HepG2 (cell line): ENCODE measurements at regions not wholly inside any gene's neighbourhood (a gene's known extent, or its start where the extent isn't known, plus 50 kb on each side); places are given as distances from the start of the nearest gene placed in this dataset.

ENCODE experiments used
- ATAC-seq: fragments of 200-7000 bp; cut with Tn5 transposase; 3 replicates; pipeline ENCODE4 v1.9.1; 2020; ENCODE audit warnings: mild to moderate bottlenecking, moderate library complexity
- BruUV-seq: library from RNA; stranded (reverse); fragments of 400-500 nt; replicated peaks from 2 replicates; lab custom pipeline; 2021; lab: Mats Ljungman, UMichigan
- CTCF ChIA-PET: fragments of 300-600 bp; formaldehyde crosslinking; extraction: SDS; loops from one replicate; lab custom pipeline; 2021; ENCODE audit warnings: low total read pairs, inconsistent platforms, low intra/inter-chr PET ratio; lab: Yijun Ruan, JAX
- POLR2A ChIA-PET: fragments of 350-600 bp; sonication (Branson Sonifier 250); formaldehyde crosslinking; loops from one replicate; lab custom pipeline; 2020; ENCODE audit warnings: antibody characterized with exemption, inconsistent platforms; lab: Yijun Ruan, JAX
- DNase-seq: peaks from one replicate; pipeline ENCODE4 v3.0.0-alpha.2; 2015; ENCODE audit warnings: low spot score
- FAIRE-seq: peaks from 3 replicates; lab custom pipeline; 2011; peaks lifted over from hg19 to GRCh38; lab: Jason Lieb, UNC
- H2AFZ ChIP-seq: one replicate; pipeline ENCODE4 v1.6.1; 2011; ENCODE audit warnings: low read length, inconsistent platforms
- H3K27ac ChIP-seq: fragments of 300-600 bp; 3 replicates; pipeline ENCODE4 v1.8.0; 2011; ENCODE audit warnings: mixed run types, mild to moderate bottlenecking, mixed read lengths, low read length, inconsistent platforms; ENCODE audit not compliant: insufficient read depth; ENCODE audit errors: extremely low read length
- H3K27me3 ChIP-seq, 2 experiments: fragments of 200-600 bp in 1 of 2; 2 replicates in 1 of 2; 3 replicates in 1 of 2; pipeline versions ENCODE4 v1.6.0 to v1.8.0; 2011; ENCODE audit warnings: low read length in 2 of 2, mild to moderate bottlenecking in 2 of 2, moderate library complexity in 2 of 2, inconsistent platforms in 1 of 2; ENCODE audit not compliant: insufficient read depth in 2 of 2, control insufficient read depth in 1 of 2
- H3K36me3 ChIP-seq, 2 experiments: fragments of 200-600 bp in 1 of 2; replicated peaks in 1 of 2; 2 replicates in 1 of 2; 3 replicates in 1 of 2; pipeline versions ENCODE4 v1.5.1 to v1.8.0; 2011; ENCODE audit warnings: low read length in 2 of 2, inconsistent platforms in 1 of 2; ENCODE audit not compliant: insufficient read depth in 2 of 2, control insufficient read depth in 1 of 2
- H3K4me1 ChIP-seq: 2 replicates; pipeline ENCODE4 v1.5.1; 2012; ENCODE audit warnings: low read length, inconsistent platforms; ENCODE audit not compliant: insufficient read depth
- H3K4me2 ChIP-seq: 2 replicates; pipeline ENCODE4 v1.6.0; 2011; ENCODE audit warnings: low read depth, low read length, inconsistent platforms
- H3K4me3 ChIP-seq, 3 experiments: fragments of 200-600 bp in 1 of 3; sonication (generic), shearing (Covaris generic) in 1 of 3; replicated peaks in 1 of 3; 2 replicates each; pipeline ENCODE4 v1.5.1; 2011 to 2016; ENCODE audit warnings: low read length in 3 of 3, inconsistent platforms in 2 of 3, low read depth in 2 of 3, mild to moderate bottlenecking in 2 of 3, control low read depth in 1 of 3, mixed read lengths in 1 of 3; ENCODE audit not compliant: insufficient read depth in 1 of 3
- H3K79me2 ChIP-seq: one replicate; pipeline ENCODE4 v1.6.1; 2011; ENCODE audit warnings: low read length, inconsistent platforms; ENCODE audit not compliant: insufficient read depth
- H3K9ac ChIP-seq: 2 replicates; pipeline ENCODE4 v1.6.0; 2011; ENCODE audit warnings: mild to moderate bottlenecking, low read depth, low read length, inconsistent platforms; ENCODE audit not compliant: insufficient read depth
- H3K9me3 ChIP-seq: 2 replicates; pipeline ENCODE4 v1.5.1; 2012; ENCODE audit warnings: mild to moderate bottlenecking, low read length
- H4K20me1 ChIP-seq: 2 replicates; pipeline ENCODE4 v1.6.0; 2011; ENCODE audit warnings: inconsistent platforms, mild to moderate bottlenecking, low read length, moderate library complexity; ENCODE audit not compliant: insufficient read depth
- ARNT2 ChIP-seq: sonication (generic); formaldehyde crosslinking; IDR thresholded peaks from 2 replicates; pipeline ENCODE4 v1.8.0; 2022; ENCODE audit warnings: mild to moderate bottlenecking, low read depth, missing genetic modification reagents, moderate library complexity
- HOXD1 ChIP-seq: sonication (generic); formaldehyde crosslinking; IDR thresholded peaks from 2 replicates; pipeline ENCODE4 v1.5.0; 2020; ENCODE audit warnings: missing genetic modification reagents
- SKI ChIP-seq: fragments of 450-650 bp; IDR thresholded peaks from one replicate; pipeline ENCODE4 v1.6.1; 2018; ENCODE audit warnings: mild to moderate bottlenecking; ENCODE audit not compliant: partially characterized antibody
- ZNF3 ChIP-seq: IDR thresholded peaks from 2 replicates; pipeline ENCODE4 v1.7.0; 2017; ENCODE audit warnings: inconsistent platforms
- ZNF367 ChIP-seq: sonication (generic); formaldehyde crosslinking; IDR thresholded peaks from 2 replicates; pipeline ENCODE4 v1.4.0; 2020; ENCODE audit warnings: missing genetic modification reagents, borderline replicate concordance
- ZNF546 ChIP-seq: sonication (generic); formaldehyde crosslinking; conservative IDR thresholded peaks from 2 replicates; pipeline ENCODE4 v1.8.1; 2023; ENCODE audit warnings: mild to moderate bottlenecking, missing genetic modification reagents
- ZNF549 ChIP-seq: sonication (generic); formaldehyde crosslinking; IDR thresholded peaks from 2 replicates; pipeline ENCODE4 v1.5.0; 2020; ENCODE audit warnings: missing genetic modification reagents
- ZNF879 ChIP-seq: sonication (generic); formaldehyde crosslinking; IDR thresholded peaks from 2 replicates; pipeline ENCODE4 v1.8.1; 2023; ENCODE audit warnings: missing genetic modification reagents
- WGBS: methylation state at CpG from one replicate; pipeline ENCODE4 v1.1.6; 2017; ENCODE audit warnings: low lambda C conversion rate; 5-methylcytosine and 5-hydroxymethylcytosine counted together
- in situ Hi-C: cut with HindIII; loops from 2 replicates; pipeline ENCODE4 v1.10.0; 2017; ENCODE audit warnings: low pct_unique_long_range_greater_than_20kb; ENCODE audit not compliant: extremely low pct_ligation_motif_present
- intact Hi-C: fragments of 100-400 bp; cut with micrococcal nuclease; formaldehyde crosslinking; loops from one replicate; pipeline ENCODE4 v1.10.0; 2022; ENCODE audit not compliant: unreplicated experiment
- TF ChIP-seq, protein P1 (sequence below): IDR thresholded peaks from 2 replicates; pipeline ENCODE4 v1.6.1; 2016; ENCODE audit warnings: mild to moderate bottlenecking
- TF ChIP-seq, protein P2 (sequence below): sonication (generic); formaldehyde crosslinking; IDR thresholded peaks from 2 replicates; pipeline ENCODE4 v1.4.0; 2020; ENCODE audit warnings: missing genetic modification reagents
- TF ChIP-seq, protein P3 (sequence below): sonication (generic); formaldehyde crosslinking; IDR thresholded peaks from 2 replicates; pipeline ENCODE4 v1.5.0; 2020; ENCODE audit warnings: mild to moderate bottlenecking, low read depth, missing genetic modification reagents, borderline replicate concordance

DNA sequence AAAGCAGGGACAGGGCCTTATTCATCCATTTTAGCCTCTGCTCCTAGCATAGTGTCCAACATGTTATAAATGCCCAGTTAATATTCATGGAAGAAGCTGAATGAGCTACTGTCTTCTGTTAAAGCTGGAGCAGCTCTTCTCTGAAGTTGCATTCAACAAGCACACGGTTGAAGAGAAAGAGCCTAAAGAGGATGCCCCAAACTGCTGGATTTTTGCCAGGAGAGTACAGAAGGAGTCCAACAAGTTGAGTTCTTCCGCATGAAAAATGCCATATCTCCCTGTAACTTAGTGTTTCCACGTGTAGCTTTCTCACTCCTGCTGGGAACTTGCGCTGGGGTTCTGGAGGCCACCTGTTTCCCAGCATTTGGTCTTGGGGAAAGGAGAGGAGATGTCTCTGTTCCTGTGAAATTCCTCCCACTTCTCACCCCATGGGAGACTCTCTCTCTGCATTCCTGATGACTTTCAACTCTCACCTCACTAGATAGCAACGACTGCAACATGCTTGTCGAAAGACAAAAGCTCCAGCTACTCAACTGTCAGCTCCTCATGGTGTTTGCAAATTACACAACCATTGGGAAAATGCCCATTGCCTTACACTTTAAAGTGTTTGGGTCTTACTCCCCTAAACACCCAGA, 122.8 kb downstream of the KIF4B start:
- Histone ChIP-seq H4K20me1 (no peaks in the 10 kb centered on the region), H3K79me2 (no peaks in the 10 kb centered on the region), H3K36me3 (no peaks in the 10 kb centered on the region), H3K4me1 (no peaks in the 10 kb centered on the region), H3K4me3 (no peak overlapping the region), H3K27ac (no peak overlapping the region), H3K9ac (no peak overlapping the region), H3K4me2 (no peak overlapping the region), H3K9me3 (no peaks in the 10 kb centered on the region), H2AFZ (no peak overlapping the region), H3K27me3 (no peaks in the 10 kb centered on the region)
- WGBS, result 11% methylated on average over 6 of the region's 6 CpGs
- DNase-seq, result no peak
- intact Hi-C loops (no loop called here), in situ Hi-C loops (no loop called here)
- TF ChIP-seq, protein P1, sequence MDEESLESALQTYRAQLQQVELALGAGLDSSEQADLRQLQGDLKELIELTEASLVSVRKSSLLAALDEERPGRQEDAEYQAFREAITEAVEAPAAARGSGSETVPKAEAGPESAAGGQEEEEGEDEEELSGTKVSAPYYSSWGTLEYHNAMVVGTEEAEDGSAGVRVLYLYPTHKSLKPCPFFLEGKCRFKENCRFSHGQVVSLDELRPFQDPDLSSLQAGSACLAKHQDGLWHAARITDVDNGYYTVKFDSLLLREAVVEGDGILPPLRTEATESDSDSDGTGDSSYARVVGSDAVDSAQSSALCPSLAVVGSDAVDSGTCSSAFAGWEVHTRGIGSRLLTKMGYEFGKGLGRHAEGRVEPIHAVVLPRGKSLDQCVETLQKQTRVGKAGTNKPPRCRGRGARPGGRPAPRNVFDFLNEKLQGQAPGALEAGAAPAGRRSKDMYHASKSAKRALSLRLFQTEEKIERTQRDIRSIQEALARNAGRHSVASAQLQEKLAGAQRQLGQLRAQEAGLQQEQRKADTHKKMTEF, result no peak
- TF ChIP-seq, protein P2, sequence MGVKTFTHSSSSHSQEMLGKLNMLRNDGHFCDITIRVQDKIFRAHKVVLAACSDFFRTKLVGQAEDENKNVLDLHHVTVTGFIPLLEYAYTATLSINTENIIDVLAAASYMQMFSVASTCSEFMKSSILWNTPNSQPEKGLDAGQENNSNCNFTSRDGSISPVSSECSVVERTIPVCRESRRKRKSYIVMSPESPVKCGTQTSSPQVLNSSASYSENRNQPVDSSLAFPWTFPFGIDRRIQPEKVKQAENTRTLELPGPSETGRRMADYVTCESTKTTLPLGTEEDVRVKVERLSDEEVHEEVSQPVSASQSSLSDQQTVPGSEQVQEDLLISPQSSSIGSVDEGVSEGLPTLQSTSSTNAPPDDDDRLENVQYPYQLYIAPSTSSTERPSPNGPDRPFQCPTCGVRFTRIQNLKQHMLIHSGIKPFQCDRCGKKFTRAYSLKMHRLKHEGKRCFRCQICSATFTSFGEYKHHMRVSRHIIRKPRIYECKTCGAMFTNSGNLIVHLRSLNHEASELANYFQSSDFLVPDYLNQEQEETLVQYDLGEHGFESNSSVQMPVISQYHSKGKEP (CRISPR knock-in tag), result no peak
- no peak for TF ChIP-seq ZNF549 (CRISPR knock-in tag)
- TF ChIP-seq ARNT2 (CRISPR knock-in tag), result no peak
- no peak for TF ChIP-seq ZNF546 (CRISPR knock-in tag)
- TF ChIP-seq ZNF3, result no peak
- TF ChIP-seq ZNF879, result no peak
- TF ChIP-seq, protein P3, sequence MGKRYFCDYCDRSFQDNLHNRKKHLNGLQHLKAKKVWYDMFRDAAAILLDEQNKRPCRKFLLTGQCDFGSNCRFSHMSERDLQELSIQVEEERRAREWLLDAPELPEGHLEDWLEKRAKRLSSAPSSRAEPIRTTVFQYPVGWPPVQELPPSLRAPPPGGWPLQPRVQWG, result no peak
- no peak for TF ChIP-seq ZNF367
- no peak for TF ChIP-seq HOXD1
- TF ChIP-seq SKI, result no peak
- ChIA-PET POLR2A (no interaction called here), CTCF (no interaction called here)
- no peak for ATAC-seq
- FAIRE-seq, result no peak
- BruUV-seq, result no TSS peak
